ENCODE measurements at regions not wholly inside any gene's neighbourhood (a gene's known extent, or its start where the extent isn't known, plus 50 kb on each side); places are given as distances from the start of the nearest gene placed in this dataset.

- DNase-seq (ENCODE audit: low read depth, low spot score), result no peak
Observed at GRCh38 chr2:155690785-155691184, 641.7 kb downstream of the NR4A2 start.

GRCh38 chr2:155689791-155690190, 642.7 kb downstream of the NR4A2 start:
- no peak for DNase-seq (ENCODE audit: low read depth, low spot score)

DNA sequence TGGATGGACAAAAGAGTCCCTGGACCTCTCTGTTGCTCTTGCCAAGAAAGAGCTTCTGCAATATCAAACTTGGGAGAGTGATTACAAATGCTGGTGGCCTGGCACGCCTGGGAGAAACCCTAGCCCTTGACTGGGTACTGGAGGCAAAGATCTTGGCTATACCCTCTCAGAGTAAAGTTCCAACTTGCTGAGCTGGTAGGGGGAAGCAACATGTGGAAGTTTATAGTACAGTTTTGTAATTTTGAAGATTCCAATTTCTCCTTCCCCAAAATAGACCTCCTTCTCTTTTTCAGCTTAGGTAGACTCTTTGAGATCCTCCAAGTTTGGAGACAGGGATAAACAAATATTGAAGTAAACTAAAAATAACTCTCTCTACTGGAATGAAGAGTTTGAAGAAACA, 645.3 kb downstream of the NR4A2 start:
- no peak for DNase-seq (ENCODE audit: low read depth, low spot score)

- DNase-seq (ENCODE audit: low read depth, low spot score), result no peak
Observed at GRCh38 chr2:155679647-155680046, 652.9 kb downstream of the NR4A2 start.

- DNase-seq (ENCODE audit: low read depth, low spot score), result no peak
Observed at GRCh38 chr2:155675920-155676319, 656.6 kb downstream of the NR4A2 start.

DNA sequence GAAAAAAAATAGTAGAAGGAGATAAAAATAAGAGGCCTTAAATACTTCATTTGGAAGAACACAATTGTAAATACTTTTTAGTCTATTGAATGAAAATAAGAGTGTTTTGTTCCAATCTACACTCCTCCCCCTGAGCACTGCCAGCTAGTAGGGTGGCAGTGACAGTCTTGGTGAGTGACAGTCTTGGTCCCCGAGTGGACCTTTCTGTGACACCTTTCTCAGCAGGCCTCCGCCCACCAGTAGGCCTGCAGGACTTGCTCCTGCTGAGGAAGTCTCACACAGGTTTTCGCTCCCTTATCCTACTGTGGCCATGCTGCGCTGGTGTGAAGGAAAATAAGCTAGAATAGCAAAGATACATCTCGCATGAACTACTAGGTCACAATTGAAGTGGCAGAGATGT, 666.8 kb downstream of the NR4A2 start:
- DNase-seq (ENCODE audit: low read depth, low spot score), result no peak

DNA sequence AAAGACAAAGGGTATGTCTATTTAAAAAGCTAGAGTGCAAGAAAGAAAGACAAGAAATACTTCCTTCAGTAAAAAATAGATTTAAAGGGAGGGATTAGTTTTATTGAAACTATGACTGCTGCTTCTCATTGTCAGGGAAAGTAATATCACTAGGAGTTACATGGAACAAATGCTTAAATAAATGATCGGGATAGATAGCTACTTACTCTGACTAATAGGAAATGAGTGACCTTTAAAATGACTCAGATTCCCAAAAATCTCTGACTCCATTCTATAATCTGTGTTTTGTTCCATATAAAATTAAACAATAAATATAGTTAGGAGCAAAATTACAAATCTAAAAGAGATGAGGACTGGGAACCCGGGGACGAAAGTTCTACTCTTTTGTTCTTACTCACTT, 669.3 kb downstream of the NR4A2 start:
- no peak for DNase-seq (ENCODE audit: low read depth, low spot score)

- DNase-seq (ENCODE audit: low read depth, low spot score), result no peak
Observed at GRCh38 chr2:155662224-155662623, 670.3 kb downstream of the NR4A2 start.

GRCh38 chr2:155653176-155653575, 679.3 kb downstream of the NR4A2 start:
- DNase-seq (ENCODE audit: low read depth, low spot score), result no peak

- DNase-seq (ENCODE audit: low read depth, low spot score), result no peak
Observed at GRCh38 chr2:155651851-155652250, 680.7 kb downstream of the NR4A2 start.

DNA sequence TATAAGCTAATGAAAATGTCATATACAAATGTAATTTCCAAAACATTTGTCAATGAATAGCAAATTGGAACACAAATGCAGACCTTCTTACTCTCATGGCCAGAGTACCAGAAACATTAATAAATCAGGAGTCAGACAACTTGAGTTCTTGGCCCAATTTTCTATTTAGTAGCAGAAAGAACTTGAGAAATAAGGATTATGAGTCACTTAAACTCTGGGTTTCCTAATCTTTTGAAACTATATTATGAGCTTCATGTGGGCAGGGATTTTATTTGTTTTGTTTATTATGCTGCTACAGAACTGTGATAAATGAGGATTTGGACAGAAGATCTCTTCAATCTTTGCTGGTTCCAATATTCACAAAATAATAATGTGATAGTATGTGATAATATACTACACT, 686.7 kb downstream of the NR4A2 start:
- peak; percentile 22 for DNase-seq (ENCODE audit: low read depth, low spot score)

- no peak for DNase-seq (ENCODE audit: low read depth, low spot score)
Observed at GRCh38 chr2:155643056-155643775, 689.3 kb downstream of the NR4A2 start.

GRCh38 chr2:155633887-155634570, 698.5 kb downstream of the NR4A2 start:
- DNase-seq (ENCODE audit: low read depth, low spot score), result no peak

- DNase-seq (ENCODE audit: low read depth, low spot score), result peak; percentile 13
Observed at GRCh38 chr2:155633060-155633839, 699.3 kb downstream of the NR4A2 start.

- no peak for DNase-seq (ENCODE audit: low read depth, low spot score)
Observed at GRCh38 chr2:155630760-155631159, 701.8 kb downstream of the NR4A2 start.

- no peak for DNase-seq (ENCODE audit: low read depth, low spot score)
Observed at GRCh38 chr2:155622443-155622842, 710.1 kb downstream of the NR4A2 start.

DNA sequence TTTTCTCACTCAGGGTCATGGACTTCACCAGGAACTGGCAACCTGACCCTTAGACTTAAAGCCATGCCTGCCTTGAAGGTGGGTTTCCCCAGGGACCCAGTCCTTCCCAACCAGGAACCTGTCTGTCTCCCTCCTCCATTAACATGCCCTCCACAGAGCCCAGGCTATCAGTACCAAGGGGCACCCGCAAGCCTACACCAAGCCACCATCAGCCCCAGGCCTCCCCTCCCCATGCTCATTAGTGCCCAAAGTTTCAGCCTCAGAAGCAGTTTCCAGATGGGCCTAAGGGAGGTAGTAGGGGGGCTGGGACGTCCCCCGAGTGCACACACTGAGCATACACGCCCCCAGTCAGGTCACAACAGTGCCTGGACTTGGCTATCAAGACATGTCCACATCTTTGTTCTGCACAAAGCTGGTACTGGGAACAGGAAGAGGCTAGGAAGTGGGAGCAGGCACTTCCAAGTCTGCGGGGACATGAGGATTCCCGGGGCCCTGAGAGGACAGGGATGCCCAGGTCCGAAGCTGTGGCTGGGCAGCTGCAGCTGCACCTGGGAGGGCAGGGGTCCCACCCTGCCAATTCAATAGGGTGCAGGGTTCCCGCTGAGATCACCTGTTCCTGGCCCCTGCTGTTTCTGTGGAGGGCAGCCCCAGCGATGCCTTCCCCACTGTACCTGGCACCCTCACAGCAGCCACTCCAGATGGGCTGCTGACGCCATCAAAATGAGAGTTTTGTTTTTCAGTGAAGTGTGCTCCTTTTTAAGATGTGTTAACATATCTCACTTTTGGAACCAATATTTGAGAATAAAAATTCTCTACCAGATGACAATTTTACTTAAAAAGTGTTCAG, 731.4 kb downstream of the NR4A2 start:
- DNase-seq (ENCODE audit: low read depth, low spot score), result no peak

DNA sequence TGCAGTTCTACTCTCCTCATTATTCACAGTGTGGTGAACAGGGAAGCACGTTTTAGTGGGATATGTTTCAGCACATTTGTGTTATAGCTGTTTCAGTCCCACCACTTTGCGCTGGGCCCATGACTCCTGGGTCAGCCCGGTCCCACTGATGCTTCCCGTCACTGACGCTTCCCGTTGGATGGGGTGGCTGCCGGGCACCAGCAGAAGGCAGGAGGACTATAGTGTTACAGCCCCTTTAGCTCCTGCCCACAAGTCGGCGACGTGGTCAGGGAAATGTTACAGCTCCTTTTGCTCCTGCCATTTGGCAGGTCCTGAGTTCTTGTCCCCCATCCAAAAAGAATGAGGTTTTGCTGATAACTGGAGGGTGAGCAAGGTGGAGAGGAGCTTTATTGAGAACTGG, 732.2 kb downstream of the NR4A2 start:
- no peak for DNase-seq (ENCODE audit: low read depth, low spot score)

- no peak for DNase-seq (ENCODE audit: low read depth, low spot score)
Observed at GRCh38 chr2:155599834-155600233, 732.7 kb downstream of the NR4A2 start.

DNA sequence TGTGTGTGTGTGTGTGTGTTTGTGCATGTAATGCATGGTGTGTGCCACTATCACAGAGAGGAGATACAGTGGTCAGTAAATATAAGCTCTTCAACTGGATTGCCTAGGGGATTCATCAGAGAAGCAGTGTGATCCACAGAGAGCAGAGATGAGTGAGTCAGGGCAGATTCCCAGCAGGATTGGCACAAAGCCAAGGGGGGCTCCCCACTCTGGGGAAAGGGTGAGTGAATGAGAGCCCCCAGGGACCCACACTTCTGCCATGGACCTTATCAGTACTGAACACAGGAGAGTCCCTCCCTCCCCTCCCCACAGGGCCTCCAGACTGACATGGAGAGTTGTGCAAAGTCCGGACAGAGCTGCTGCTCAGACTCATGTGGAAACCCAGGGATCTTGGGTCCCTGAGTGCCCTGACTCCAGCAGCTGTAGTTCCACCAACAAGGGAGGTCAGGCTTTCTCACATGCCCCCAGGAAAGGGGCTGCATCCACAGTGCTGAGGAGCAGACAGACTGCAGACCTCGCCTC, 748.8 kb downstream of the NR4A2 start:
- DNase-seq (ENCODE audit: low read depth, low spot score), result no peak

DNA sequence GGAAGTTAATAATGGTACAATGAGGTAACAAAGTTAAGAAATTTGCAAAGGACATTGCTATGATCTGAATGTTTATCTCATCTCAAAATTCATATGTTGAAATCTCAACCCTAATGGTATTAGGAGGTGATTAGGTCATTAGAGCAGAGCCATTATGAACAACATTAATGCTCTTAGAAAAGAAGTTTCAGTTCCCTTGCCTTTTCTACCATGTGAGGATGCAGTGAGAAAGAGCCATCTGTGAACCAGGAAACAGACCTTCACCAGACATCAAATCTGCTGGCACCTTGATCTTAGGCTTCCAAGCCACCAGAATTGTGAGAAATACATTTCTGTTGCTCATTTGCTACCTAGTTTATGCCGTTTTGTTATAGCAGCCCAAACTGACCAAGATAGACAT, 757.6 kb downstream of the NR4A2 start:
- DNase-seq (ENCODE audit: low read depth, low spot score), result no peak
